Smooth muscle cell of the brain vasculature (primary cell): ENCODE measurements at regions not wholly inside any gene's neighbourhood (a gene's known extent, or its start where the extent isn't known, plus 50 kb on each side); places are given as distances from the start of the nearest gene placed in this dataset.

Experiments
- DNase-seq: peaks from one replicate; pipeline ENCODE4 v3.0.0-alpha.2; 2012; ENCODE audit warnings: low read depth, low spot score

- DNase-seq = no peak
Observed at GRCh38 chr6:74780831-74781230, 425.0 kb downstream of the COL12A1 start.

GRCh38 chr6:74768738-74769137 lies 437.1 kb downstream of the COL12A1 start:
- no peak for DNase-seq

GRCh38 chr6:74768120-74768519 lies 437.7 kb downstream of the COL12A1 start:
- no peak for DNase-seq

GRCh38 chr6:74765486-74765885 lies 440.4 kb downstream of the COL12A1 start:
- no peak for DNase-seq

GRCh38 chr6:74764486-74764885 lies 441.4 kb downstream of the COL12A1 start:
- no peak for DNase-seq

GRCh38 chr6:74762841-74763240 lies 443.0 kb downstream of the COL12A1 start:
- DNase-seq = no peak

- DNase-seq = no peak
Observed at GRCh38 chr6:74757813-74758212, 448.0 kb downstream of the COL12A1 start.

GRCh38 chr6:74756923-74757322 lies 448.9 kb downstream of the COL12A1 start:
- no peak for DNase-seq

- no peak for DNase-seq
Observed at GRCh38 chr6:74755778-74756177, 450.1 kb downstream of the COL12A1 start.

GRCh38 chr6:74755196-74755595 lies 450.7 kb downstream of the COL12A1 start:
- DNase-seq = no peak

- no peak for DNase-seq
Observed at GRCh38 chr6:74753883-74754600, 451.8 kb downstream of the COL12A1 start.

- DNase-seq = no peak
Observed at GRCh38 chr6:74752303-74752702, 453.6 kb downstream of the COL12A1 start.

- DNase-seq = no peak
Observed at GRCh38 chr6:74750826-74751225, 455.0 kb downstream of the COL12A1 start.

GRCh38 chr6:74749211-74750147 lies 456.4 kb downstream of the COL12A1 start:
- DNase-seq = no peak

- no peak for DNase-seq
Observed at GRCh38 chr6:74745670-74746069, 460.2 kb downstream of the COL12A1 start.

GRCh38 chr6:74742793-74743508 lies 462.9 kb downstream of the COL12A1 start:
- no peak for DNase-seq

- no peak for DNase-seq
Observed at GRCh38 chr6:74741646-74742045, 464.2 kb downstream of the COL12A1 start.

- no peak for DNase-seq
Observed at GRCh38 chr6:74735304-74735703, 470.5 kb downstream of the COL12A1 start.

- no peak for DNase-seq
Observed at GRCh38 chr6:74734901-74735300, 471.0 kb downstream of the COL12A1 start.

GRCh38 chr6:74733830-74734620 lies 471.8 kb downstream of the COL12A1 start:
- DNase-seq = no peak

GRCh38 chr6:74731931-74732330 lies 473.9 kb downstream of the COL12A1 start:
- peak; percentile 62 for DNase-seq
